K562 (cell line): ENCODE measurements at regions not wholly inside any gene's neighbourhood (a gene's known extent, or its start where the extent isn't known, plus 50 kb on each side); places are given as distances from the start of the nearest gene placed in this dataset.

Source experiments
- GABPB2 ChIP-seq: fragments of 250-450 bp; sonication (Bioruptor Pico); conservative IDR thresholded peaks from 2 replicates; pipeline ENCODE4 v1.5.1; 2021; ENCODE audit warnings: mild to moderate bottlenecking
- MGA ChIP-seq: fragments of 450-650 bp; IDR thresholded peaks from 2 replicates; pipeline ENCODE4 v1.6.1; 2016; ENCODE audit warnings: mild to moderate bottlenecking, moderate library complexity

DNA sequence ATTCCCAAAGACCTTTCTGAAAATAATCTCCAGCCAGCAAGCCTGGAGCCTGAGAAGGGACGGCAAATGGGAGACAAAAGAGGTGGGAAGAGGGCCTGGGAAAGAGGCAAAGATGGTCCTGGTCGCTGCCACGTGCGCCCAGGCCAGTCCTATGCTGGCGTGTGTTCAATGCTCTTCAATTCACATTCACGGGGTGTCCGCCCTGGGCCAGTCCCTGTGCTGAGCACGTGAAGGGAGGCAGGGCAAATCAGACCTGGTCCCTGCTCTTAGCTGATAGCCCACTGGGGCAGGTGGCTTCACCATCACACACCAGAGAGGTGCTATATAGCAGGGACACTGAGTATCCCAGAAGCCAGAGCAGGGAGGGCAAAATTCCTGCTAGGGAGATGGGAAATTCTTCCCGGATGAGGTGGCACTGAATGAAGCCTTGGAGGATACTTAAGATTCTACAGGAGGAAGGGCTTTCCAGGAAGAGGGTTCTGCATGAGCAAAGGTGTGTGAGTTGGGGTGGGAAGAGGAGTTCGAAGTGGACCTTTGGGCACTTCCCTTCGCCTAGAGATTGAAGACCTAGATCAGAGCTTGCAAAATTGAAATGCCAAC is 148.2 kb downstream of the CHST1 start (continued):
- TF ChIP-seq MGA (no peak), GABPB2 (no peak)
- TF ChIP-seq, all 486 proteins: peak for 0
